ENCODE measurements at regions not wholly inside any gene's neighbourhood (a gene's known extent, or its start where the extent isn't known, plus 50 kb on each side); places are given as distances from the start of the nearest gene placed in this dataset.
"Not testable (repeated sequence)": the region's sequence is repeated elsewhere in the genome, so short reads cannot be mapped to it uniquely, and the experiment has no call there.

GRCh38 chr5:163094492-163095180 lies 342.8 kb upstream of the CCNG1 start:
- in situ Hi-C loops (cut with HindIII; ENCODE audit: low pct_ligation_motif_present, low sequenced_read_pairs), result no loop called here
- no peak overlapping the region for H3K27ac ChIP-seq
- H3K27me3 ChIP-seq (replicated peaks), result no peaks in the 10 kb centered on the region
- TF ChIP-seq, protein P1, sequence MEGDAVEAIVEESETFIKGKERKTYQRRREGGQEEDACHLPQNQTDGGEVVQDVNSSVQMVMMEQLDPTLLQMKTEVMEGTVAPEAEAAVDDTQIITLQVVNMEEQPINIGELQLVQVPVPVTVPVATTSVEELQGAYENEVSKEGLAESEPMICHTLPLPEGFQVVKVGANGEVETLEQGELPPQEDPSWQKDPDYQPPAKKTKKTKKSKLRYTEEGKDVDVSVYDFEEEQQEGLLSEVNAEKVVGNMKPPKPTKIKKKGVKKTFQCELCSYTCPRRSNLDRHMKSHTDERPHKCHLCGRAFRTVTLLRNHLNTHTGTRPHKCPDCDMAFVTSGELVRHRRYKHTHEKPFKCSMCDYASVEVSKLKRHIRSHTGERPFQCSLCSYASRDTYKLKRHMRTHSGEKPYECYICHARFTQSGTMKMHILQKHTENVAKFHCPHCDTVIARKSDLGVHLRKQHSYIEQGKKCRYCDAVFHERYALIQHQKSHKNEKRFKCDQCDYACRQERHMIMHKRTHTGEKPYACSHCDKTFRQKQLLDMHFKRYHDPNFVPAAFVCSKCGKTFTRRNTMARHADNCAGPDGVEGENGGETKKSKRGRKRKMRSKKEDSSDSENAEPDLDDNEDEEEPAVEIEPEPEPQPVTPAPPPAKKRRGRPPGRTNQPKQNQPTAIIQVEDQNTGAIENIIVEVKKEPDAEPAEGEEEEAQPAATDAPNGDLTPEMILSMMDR (IDR thresholded peaks at IDR 0.05; ENCODE audit: low read depth, low read length, missing control alignments), result no peak
- no peak overlapping the region for H3K4me3 ChIP-seq (ENCODE audit: low read depth, low read length)
- no peaks in the 10 kb centered on the region for H3K36me3 ChIP-seq (replicated peaks)
- DNase-seq, result no peak

- TF ChIP-seq, protein P1 (IDR thresholded peaks at IDR 0.05; ENCODE audit: low read depth, low read length, missing control alignments), result no peak
- no peaks in the 10 kb centered on the region for H3K27me3 ChIP-seq (replicated peaks)
- H3K36me3 ChIP-seq (replicated peaks), result no peaks in the 10 kb centered on the region
- H3K27ac ChIP-seq, result no peak overlapping the region
- DNase-seq, result no peak
- in situ Hi-C loops (cut with HindIII; ENCODE audit: low pct_ligation_motif_present, low sequenced_read_pairs), result no loop called here
- H3K4me3 ChIP-seq (ENCODE audit: low read depth, low read length), result no peak overlapping the region
Measured at GRCh38 chr5:163104464-163104863, 332.9 kb upstream of the CCNG1 start.

DNA sequence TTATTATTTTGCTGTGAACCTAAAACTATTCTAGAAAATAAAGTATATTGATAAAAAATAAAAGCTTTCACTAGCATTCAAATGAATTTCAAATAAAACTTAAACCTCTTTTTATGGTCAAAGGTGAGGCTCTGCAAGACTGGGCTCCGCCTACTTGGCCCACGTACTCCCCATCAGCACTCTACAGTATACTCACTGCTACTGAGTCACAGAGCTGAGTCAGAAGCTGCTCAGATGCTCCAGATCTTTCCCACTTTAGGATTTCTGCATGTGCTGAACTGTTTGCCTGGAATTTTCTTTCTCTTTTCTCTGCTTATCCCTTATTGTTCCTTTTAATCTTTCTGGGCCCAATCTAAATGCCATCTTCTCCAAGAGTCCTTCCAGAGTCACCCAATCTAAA lies 331.9 kb upstream of the CCNG1 start:
- no peak overlapping the region for H3K27ac ChIP-seq
- DNase-seq, result no peak
- no peak overlapping the region for H3K4me3 ChIP-seq (ENCODE audit: low read depth, low read length)
- in situ Hi-C loops (cut with HindIII; ENCODE audit: low pct_ligation_motif_present, low sequenced_read_pairs), result no loop called here
- H3K27me3 ChIP-seq (replicated peaks), result no peaks in the 10 kb centered on the region
- no peaks in the 10 kb centered on the region for H3K36me3 ChIP-seq (replicated peaks)
- TF ChIP-seq, protein P1 (IDR thresholded peaks at IDR 0.05; ENCODE audit: low read depth, low read length, missing control alignments), result no peak

GRCh38 chr5:163106098-163106497 lies 331.3 kb upstream of the CCNG1 start:
- Histone ChIP-seq H3K27ac (no peak overlapping the region), H3K36me3 (replicated peaks) (no peaks in the 10 kb centered on the region), H3K27me3 (replicated peaks) (no peaks in the 10 kb centered on the region), H3K4me3 (ENCODE audit: low read depth, low read length) (no peak overlapping the region)
- in situ Hi-C loops (cut with HindIII; ENCODE audit: low pct_ligation_motif_present, low sequenced_read_pairs), result no loop called here
- no peak for DNase-seq
- TF ChIP-seq, protein P1 (IDR thresholded peaks at IDR 0.05; ENCODE audit: low read depth, low read length, missing control alignments), result no peak

- TF ChIP-seq, protein P1 (IDR thresholded peaks at IDR 0.05; ENCODE audit: low read depth, low read length, missing control alignments), result no peak
- no peak for DNase-seq
- no peak overlapping the region for H3K27ac ChIP-seq
- no peaks in the 10 kb centered on the region for H3K36me3 ChIP-seq (replicated peaks)
- in situ Hi-C loops (cut with HindIII; ENCODE audit: low pct_ligation_motif_present, low sequenced_read_pairs), result no loop called here
- H3K27me3 ChIP-seq (replicated peaks), result no peaks in the 10 kb centered on the region
- H3K4me3 ChIP-seq (ENCODE audit: low read depth, low read length), result no peak overlapping the region
Measured at GRCh38 chr5:163108351-163108750, 329.0 kb upstream of the CCNG1 start.

GRCh38 chr5:163115011-163115410 lies 322.4 kb upstream of the CCNG1 start:
- Histone ChIP-seq H3K4me3 (ENCODE audit: low read depth, low read length) (no peak overlapping the region), H3K36me3 (replicated peaks) (no peaks in the 10 kb centered on the region), H3K27me3 (replicated peaks) (no peaks in the 10 kb centered on the region), H3K27ac (no peak overlapping the region)
- in situ Hi-C loops (cut with HindIII; ENCODE audit: low pct_ligation_motif_present, low sequenced_read_pairs), result no loop called here
- TF ChIP-seq, protein P1 (IDR thresholded peaks at IDR 0.05; ENCODE audit: low read depth, low read length, missing control alignments), result no peak
- no peak for DNase-seq

DNA sequence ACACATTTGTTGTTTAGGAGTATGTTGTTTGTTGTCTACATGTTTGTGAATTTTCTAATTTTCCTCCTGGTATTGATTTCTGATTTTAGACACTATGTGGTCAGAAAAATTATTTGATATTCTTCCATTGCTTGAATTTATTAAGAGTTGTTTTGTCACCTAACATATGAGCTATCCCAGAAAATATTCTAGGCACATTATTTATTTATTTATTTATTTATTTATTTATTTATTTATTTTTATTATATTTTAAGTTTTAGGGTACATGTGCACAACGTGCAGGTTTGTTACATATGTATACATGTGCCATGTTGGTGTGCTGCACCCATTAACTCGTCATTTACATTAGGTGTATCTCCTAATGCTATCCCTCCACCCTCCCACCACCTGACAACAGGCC lies 320.8 kb upstream of the CCNG1 start:
- H3K27ac ChIP-seq; DNase-seq; in situ Hi-C loops (cut with HindIII; ENCODE audit: low pct_ligation_motif_present, low sequenced_read_pairs): not testable (repeated sequence)

More for the DNA sequence above, 320.8 kb upstream of the CCNG1 start:
- not testable (repeated sequence) for H3K27me3 ChIP-seq (replicated peaks); H3K4me3 ChIP-seq (ENCODE audit: low read depth, low read length); H3K36me3 ChIP-seq (replicated peaks)

Measured in brain microvascular endothelial cell (primary cell).